HG02759 (cell line): ENCODE measurements at regions not wholly inside any gene's neighbourhood (a gene's known extent, or its start where the extent isn't known, plus 50 kb on each side); places are given as distances from the start of the nearest gene placed in this dataset.

Experiments used
- ATAC-seq: cut with Tn5 transposase; IDR thresholded peaks from one replicate; pipeline ENCODE4 v1.9.1; 2021; ENCODE audit warnings: mild to moderate bottlenecking, moderate library complexity; ENCODE audit not compliant: unreplicated experiment

- no peak for ATAC-seq
These were observed 263.4 kb downstream of the TTLL7 start for GRCh38 chr1:83735526-83735925.

- ATAC-seq, result no peak
These were observed 264.5 kb downstream of the TTLL7 start for GRCh38 chr1:83734420-83734819.

- no peak for ATAC-seq
These were observed 273.1 kb downstream of the TTLL7 start for GRCh38 chr1:83725735-83726360.

GRCh38 chr1:83718338-83718737 is 280.6 kb downstream of the TTLL7 start:
- no peak for ATAC-seq

GRCh38 chr1:83717785-83718184 is 281.1 kb downstream of the TTLL7 start:
- ATAC-seq, result no peak

GRCh38 chr1:83716641-83717040 is 282.3 kb downstream of the TTLL7 start:
- no peak for ATAC-seq

- no peak for ATAC-seq
These were observed 283.4 kb downstream of the TTLL7 start for GRCh38 chr1:83715550-83715949.

- ATAC-seq, result no peak
These were observed 289.3 kb downstream of the TTLL7 start for GRCh38 chr1:83709662-83710061.

- no peak for ATAC-seq
These were observed 292.5 kb downstream of the TTLL7 start for GRCh38 chr1:83706354-83706938.

GRCh38 chr1:83705091-83705490 is 293.8 kb downstream of the TTLL7 start:
- no peak for ATAC-seq

- no peak for ATAC-seq
These were observed 294.6 kb downstream of the TTLL7 start for GRCh38 chr1:83704350-83704749.

GRCh38 chr1:83702356-83702755 is 296.6 kb downstream of the TTLL7 start:
- no peak for ATAC-seq

- no peak for ATAC-seq
These were observed 297.6 kb downstream of the TTLL7 start for GRCh38 chr1:83701355-83701754.

- ATAC-seq, result no peak
These were observed 300.3 kb downstream of the TTLL7 start for GRCh38 chr1:83698644-83699043.

- no peak for ATAC-seq
These were observed 301.0 kb downstream of the TTLL7 start for GRCh38 chr1:83697961-83698360.

GRCh38 chr1:83697220-83697619 is 301.7 kb downstream of the TTLL7 start:
- no peak for ATAC-seq

GRCh38 chr1:83694449-83694848 is 304.5 kb downstream of the TTLL7 start:
- no peak for ATAC-seq

- no peak for ATAC-seq
These were observed 305.4 kb downstream of the TTLL7 start for GRCh38 chr1:83693427-83694126.

GRCh38 chr1:83692524-83693381 is 306.2 kb downstream of the TTLL7 start:
- ATAC-seq, result peak; percentile 65

- no peak for ATAC-seq
These were observed 306.9 kb downstream of the TTLL7 start for GRCh38 chr1:83691953-83692500.
